ENCODE measurements at regions not wholly inside any gene's neighbourhood (a gene's known extent, or its start where the extent isn't known, plus 50 kb on each side); places are given as distances from the start of the nearest gene placed in this dataset.

GRCh38 chr2:209308415-209308814, 115.4 kb upstream of the MAP2 start:
- no peak for TF ChIP-seq CTCF (conservative IDR thresholded peaks at IDR 0.05)
- TF ChIP-seq ZFX (IDR thresholded peaks at IDR 0.05), result no peak
